C4-2B (cell line): ENCODE measurements at regions not wholly inside any gene's neighbourhood (a gene's known extent, or its start where the extent isn't known, plus 50 kb on each side); places are given as distances from the start of the nearest gene placed in this dataset.

Experiments
- H3K27ac ChIP-seq: fragments of 450-650 bp; 2 replicates; pipeline ENCODE4 v1.5.1; 2017
- CTCF ChIP-seq: fragments of 450-650 bp; conservative IDR thresholded peaks from 2 replicates; pipeline ENCODE4 v1.5.1; 2017; ENCODE audit warnings: mild to moderate bottlenecking
- ZFX ChIP-seq: fragments of 450-650 bp; IDR thresholded peaks from 2 replicates; pipeline ENCODE4 v1.6.1; 2017

DNA sequence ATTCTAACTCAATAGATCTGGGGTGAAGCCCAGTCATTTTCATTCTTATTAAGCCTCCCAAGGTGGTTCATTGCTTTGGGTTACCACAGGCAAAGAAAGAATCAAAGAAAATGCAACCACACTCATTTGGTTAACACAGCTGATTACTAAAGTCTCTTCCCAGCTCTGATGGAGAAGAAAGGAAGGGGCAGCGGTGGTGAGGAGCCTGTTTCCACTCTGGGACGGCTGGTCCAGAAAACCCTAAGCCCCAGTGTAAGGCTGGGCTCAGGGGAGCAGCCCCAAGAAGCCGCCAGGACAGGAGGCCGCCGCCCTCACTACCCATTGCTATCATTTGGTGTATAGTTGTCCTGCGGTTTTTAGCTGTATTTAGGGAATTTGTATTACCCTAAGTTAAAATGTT is 226.9 kb downstream of the CD83 start:
- no peak overlapping the region for H3K27ac ChIP-seq
- TF ChIP-seq CTCF (no peak), ZFX (no peak)

DNA sequence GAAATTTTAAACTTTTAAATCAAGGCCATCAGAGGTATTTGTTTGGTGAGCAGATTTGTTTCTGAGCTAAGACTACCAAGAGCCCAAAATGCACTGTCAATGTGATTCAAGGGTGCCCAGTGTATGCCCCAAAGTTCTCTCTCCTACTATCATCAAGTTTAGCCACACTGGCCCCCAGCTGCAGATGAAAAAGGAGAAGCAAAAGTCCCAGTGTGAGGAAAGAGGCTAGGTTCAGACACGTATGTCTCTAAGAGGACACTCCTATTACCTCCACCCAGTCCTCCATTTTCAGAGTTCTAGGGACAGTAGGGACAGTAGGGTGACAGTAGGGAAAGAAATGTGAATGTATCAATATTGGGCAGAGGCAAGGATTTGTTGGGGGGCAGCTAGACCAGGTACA is 230.8 kb downstream of the CD83 start:
- no peak overlapping the region for H3K27ac ChIP-seq
- TF ChIP-seq CTCF (no peak), ZFX (no peak)

GRCh38 chr6:14349507-14349906 is 231.9 kb downstream of the CD83 start:
- H3K27ac ChIP-seq = no peak overlapping the region
- no peak for TF ChIP-seq CTCF

GRCh38 chr6:14350210-14350609 is 232.6 kb downstream of the CD83 start:
- no peak overlapping the region for H3K27ac ChIP-seq

DNA sequence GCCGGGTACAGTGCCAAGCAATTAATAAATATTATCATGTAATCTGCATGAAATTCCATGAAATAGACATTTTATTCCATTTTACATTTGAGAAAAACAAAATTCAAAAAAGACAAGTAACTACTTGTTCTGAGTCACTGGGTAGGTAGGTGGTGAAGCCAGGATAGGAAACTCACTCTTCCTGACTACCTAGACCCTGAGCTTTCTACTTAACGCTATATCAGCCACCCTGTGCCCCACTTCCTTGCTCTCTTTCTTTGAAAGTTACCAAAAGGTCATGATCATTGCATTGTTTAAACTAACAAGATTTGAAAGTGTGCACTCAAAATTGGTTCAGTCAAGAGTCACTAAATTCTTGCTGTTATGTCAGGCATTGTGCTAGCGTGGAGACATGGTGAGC is 235.7 kb downstream of the CD83 start:
- no peak overlapping the region for H3K27ac ChIP-seq
- TF ChIP-seq ZFX = no peak
- no peak for TF ChIP-seq CTCF

More at GRCh38 chr6:14350210-14350609, 232.6 kb downstream of the CD83 start:
- no peak for TF ChIP-seq ZFX
- TF ChIP-seq CTCF = no peak

DNA sequence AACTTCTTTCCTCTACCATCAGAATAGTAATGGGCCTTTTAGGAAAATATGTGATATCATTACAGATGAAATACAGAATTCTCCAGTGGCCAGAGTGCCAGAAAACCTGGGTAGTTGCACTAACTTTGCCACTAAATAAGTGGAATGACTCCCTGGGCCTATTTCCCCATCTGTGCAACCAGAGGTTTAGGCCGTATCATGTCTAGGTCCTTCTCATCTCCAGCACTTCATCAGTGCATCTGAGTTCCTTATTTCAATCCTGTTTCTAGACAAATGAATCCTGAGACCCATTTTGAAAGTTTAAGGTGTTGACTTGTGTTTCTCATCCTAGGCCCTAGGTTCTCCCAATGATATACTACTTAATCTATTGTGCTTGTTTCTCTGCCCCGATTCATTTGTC is 236.2 kb downstream of the CD83 start:
- TF ChIP-seq CTCF (no peak), ZFX (no peak)
- no peak overlapping the region for H3K27ac ChIP-seq

GRCh38 chr6:14354919-14355572 is 237.5 kb downstream of the CD83 start:
- no peak for TF ChIP-seq CTCF
- TF ChIP-seq ZFX = no peak
- H3K27ac ChIP-seq = no peak overlapping the region
